Transverse colon (tissue), 4 donors: ENCODE measurements at regions not wholly inside any gene's neighbourhood (a gene's known extent, or its start where the extent isn't known, plus 50 kb on each side); places are given as distances from the start of the nearest gene placed in this dataset.

Experiments used
- CTCF ChIP-seq, 5 experiments: fragments of 200-600 bp in 3 of 5; fragments of 450-650 bp in 2 of 5; sonication (generic) in 3 of 5; IDR thresholded peaks; 1 replicate in 2 of 5; 2 replicates in 3 of 5; pipeline ENCODE4 v1.5.1; 2016 to 2017; ENCODE audit warnings: antibody characterized with exemption in 5 of 5, inconsistent platforms in 3 of 5, mild to moderate bottlenecking in 2 of 5, moderate library complexity in 1 of 5
- POLR2A ChIP-seq: fragments of 450-650 bp; IDR thresholded peaks from one replicate; pipeline ENCODE4 v1.6.1; 2016; ENCODE audit warnings: antibody characterized with exemption, mild to moderate bottlenecking, moderate library complexity
- POLR2AphosphoS5 ChIP-seq, 3 donors: sonication (generic); formaldehyde crosslinking; IDR thresholded peaks; one replicate each; pipeline ENCODE4 v1.6.1; 2016; ENCODE audit warnings: antibody characterized with exemption in 3 of 3

DNA sequence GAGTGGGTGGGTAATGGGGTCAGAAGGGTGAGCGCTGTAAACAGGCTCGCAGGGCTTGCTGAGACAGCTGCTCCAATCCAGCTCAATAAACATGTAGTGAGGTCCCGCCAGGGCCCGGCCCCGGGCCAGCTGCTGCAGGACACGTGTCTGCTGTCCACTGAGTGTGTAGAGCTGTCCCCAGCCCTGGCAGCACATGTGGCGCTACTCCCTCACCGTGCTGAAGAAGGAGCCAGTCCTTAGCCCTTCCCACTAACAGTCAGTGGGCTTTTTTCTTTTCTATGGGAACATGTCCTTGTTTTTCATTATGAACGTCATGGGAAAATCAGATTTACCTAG is 78.9 kb upstream of the C1orf174 start:
- no peak for TF ChIP-seq CTCF (IDR thresholded peaks at IDR 0.05)
- TF ChIP-seq POLR2AphosphoS5 (IDR thresholded peaks at IDR 0.05) = no peak
- no peak for TF ChIP-seq POLR2A
